IMR-90 (cell line): ENCODE measurements at regions not wholly inside any gene's neighbourhood (a gene's known extent, or its start where the extent isn't known, plus 50 kb on each side); places are given as distances from the start of the nearest gene placed in this dataset.

Source experiments
- ATAC-seq: fragments of 200-7000 bp; cut with Tn5 transposase; 2 replicates; pipeline ENCODE4 v1.9.1; 2020; ENCODE audit warnings: low read depth, mild to moderate bottlenecking, moderate library complexity
- BruUV-seq: library from RNA; stranded (reverse); fragments of 400-500 nt; replicated peaks from 2 replicates; lab custom pipeline; 2021; lab: Mats Ljungman, UMichigan
- CTCF ChIA-PET: fragments of 300-600 bp; formaldehyde crosslinking; extraction: SDS; loops from one replicate; lab custom pipeline; 2021; ENCODE audit warnings: antibody characterized with exemption; lab: Yijun Ruan, JAX
- POLR2A ChIA-PET: fragments of 300-600 bp; sonication (Branson Sonifier 250); formaldehyde crosslinking; loops from one replicate; lab custom pipeline; 2022; ENCODE audit warnings: antibody characterized with exemption; ENCODE audit not compliant: unreplicated experiment; lab: Charles Lee
- DNase-seq: peaks from one replicate; pipeline ENCODE4 v3.0.0; 2013
- H2AFZ ChIP-seq: replicated peaks from 2 replicates; pipeline ENCODE3; 2013; ENCODE audit warnings: low read length, mild to moderate bottlenecking; ENCODE audit not compliant: poor library complexity
- H2AK5ac ChIP-seq: 2 replicates; pipeline ENCODE4 v1.6.1; 2013; ENCODE audit warnings: low read depth, low read length, inconsistent platforms
- H2AK9ac ChIP-seq: replicated peaks from 2 replicates; pipeline ENCODE3; 2013; ENCODE audit warnings: mild to moderate bottlenecking, low read depth, low read length, moderate library complexity; ENCODE audit not compliant: poor library complexity
- H2BK120ac ChIP-seq: 2 replicates; pipeline ENCODE4 v1.6.1; 2013; ENCODE audit warnings: low read depth, low read length, inconsistent platforms
- H2BK15ac ChIP-seq: 3 replicates; pipeline ENCODE4 v1.6.1; 2013; ENCODE audit warnings: low read depth, low read length, inconsistent platforms
- H2BK20ac ChIP-seq: 2 replicates; pipeline ENCODE4 v1.6.1; 2013; ENCODE audit warnings: low read depth, mild to moderate bottlenecking, inconsistent platforms, low read length, moderate library complexity
- H2BK5ac ChIP-seq: 2 replicates; pipeline ENCODE4 v1.6.1; 2013; ENCODE audit warnings: mild to moderate bottlenecking, low read depth, low read length, inconsistent platforms; ENCODE audit not compliant: poor library complexity, severe bottlenecking
- H3K14ac ChIP-seq: replicated peaks from 2 replicates; pipeline ENCODE4 v1.6.1; 2013; ENCODE audit warnings: low read depth, low read length, inconsistent platforms
- H3K18ac ChIP-seq: 2 replicates; pipeline ENCODE4 v1.6.1; 2013; ENCODE audit warnings: low read depth, low read length, control low read depth
- H3K23ac ChIP-seq: 2 replicates; pipeline ENCODE4 v1.6.1; 2013; ENCODE audit warnings: low read depth, low read length, inconsistent platforms
- H3K27ac ChIP-seq: 2 replicates; pipeline ENCODE4 v1.5.1; 2013; ENCODE audit warnings: mild to moderate bottlenecking, control low read depth, low read length; ENCODE audit not compliant: insufficient read depth
- H3K27me3 ChIP-seq: 2 replicates; pipeline ENCODE4 v1.6.1; 2013; ENCODE audit warnings: low read length; ENCODE audit not compliant: control insufficient read depth, insufficient read depth
- H3K36me3 ChIP-seq: 2 replicates; pipeline ENCODE4 v1.6.1; 2013; ENCODE audit warnings: low read length, mixed read lengths; ENCODE audit not compliant: control insufficient read depth, insufficient read depth
- H3K4ac ChIP-seq: 2 replicates; pipeline ENCODE4 v1.6.1; 2013; ENCODE audit warnings: low read depth, low read length, inconsistent platforms
- H3K4me1 ChIP-seq: 2 replicates; pipeline ENCODE4 v1.6.1; 2013; ENCODE audit warnings: low read length, mixed read lengths; ENCODE audit not compliant: control insufficient read depth, insufficient read depth
- H3K4me2 ChIP-seq: 2 replicates; pipeline ENCODE4 v1.6.1; 2013; ENCODE audit warnings: low read depth, mild to moderate bottlenecking, control low read depth, low read length, moderate library complexity
- H3K4me3 ChIP-seq: 2 replicates; pipeline ENCODE4 v1.5.1; 2013; ENCODE audit warnings: low read depth, mild to moderate bottlenecking, control low read depth, low read length, moderate library complexity; ENCODE audit not compliant: insufficient read depth
- H3K56ac ChIP-seq: 2 replicates; pipeline ENCODE4 v1.6.1; 2013; ENCODE audit warnings: low read length, inconsistent platforms; ENCODE audit not compliant: insufficient read depth; ENCODE audit errors: extremely low read depth
- H3K79me1 ChIP-seq, 2 experiments: 2 replicates each; pipeline ENCODE4 v1.6.1; 2013; ENCODE audit warnings: low read length in 2 of 2, inconsistent platforms in 1 of 2, low read depth in 1 of 2
- H3K9ac ChIP-seq: 2 replicates; pipeline ENCODE4 v1.6.1; 2013; ENCODE audit warnings: low read depth, low read length, control low read depth
- H3K9me1 ChIP-seq: 2 replicates; pipeline ENCODE4 v1.6.1; 2013; ENCODE audit warnings: low read length, inconsistent platforms; ENCODE audit not compliant: insufficient read depth
- H3K9me3 ChIP-seq: 2 replicates; pipeline ENCODE4 v1.6.1; 2013; ENCODE audit warnings: low read length; ENCODE audit not compliant: control insufficient read depth, insufficient read depth
- H4K20me1 ChIP-seq: 2 replicates; pipeline ENCODE4 v1.6.1; 2013; ENCODE audit warnings: low read length, inconsistent platforms; ENCODE audit not compliant: insufficient read depth
- H4K5ac ChIP-seq: 2 replicates; pipeline ENCODE4 v1.6.1; 2013; ENCODE audit warnings: mild to moderate bottlenecking, low read depth, low read length, control low read depth
- H4K8ac ChIP-seq, 2 experiments: 2 replicates each; pipeline ENCODE4 v1.6.1; 2013; ENCODE audit warnings: low read depth in 2 of 2, low read length in 2 of 2, control low read depth in 1 of 2, inconsistent platforms in 1 of 2
- H4K91ac ChIP-seq: 2 replicates; pipeline ENCODE4 v1.6.1; 2013; ENCODE audit warnings: low read depth, low read length, inconsistent platforms; ENCODE audit not compliant: insufficient read depth
- FOS ChIP-seq: fragments of 150-350 bp; IDR thresholded peaks from 2 replicates; pipeline ENCODE4 v1.6.1; 2016; ENCODE audit warnings: low read depth, low read length
- NFE2L2 ChIP-seq: fragments of 150-350 bp; IDR thresholded peaks from 2 replicates; pipeline ENCODE4 v1.6.1; 2016; ENCODE audit warnings: low read depth, mild to moderate bottlenecking, low read length
- USF2 ChIP-seq: fragments of 150-350 bp; IDR thresholded peaks from 2 replicates; pipeline ENCODE4 v1.6.1; 2017; ENCODE audit warnings: mild to moderate bottlenecking, antibody characterized with exemption, low read length, low read depth
- WGBS, 2 experiments: methylation state at CpG; one replicate each; pipeline versions ENCODE4 v1.1.5 to v1.1.7; 2013; ENCODE audit warnings: missing lambda C conversion rate in 2 of 2; ENCODE audit not compliant: insufficient read length in 1 of 2; ENCODE audit errors: extremely low coverage in 2 of 2; 5-methylcytosine and 5-hydroxymethylcytosine counted together
- dilution Hi-C: fragments of 300-500 bp; cut with HindIII; formaldehyde crosslinking; loops from one replicate; pipeline ENCODE4 v1.14.3; 2018; ENCODE audit warnings: low sequenced_read_pairs; ENCODE audit not compliant: unreplicated experiment
- in situ Hi-C: fragments of 300-500 bp; cut with MboI; formaldehyde crosslinking; loops from 3 replicates; pipeline ENCODE4 v1.14.3; 2019; ENCODE audit warnings: low sequenced_read_pairs, inconsistent platforms, mixed read lengths
- intact Hi-C: fragments of 100-400 bp; cut with micrococcal nuclease; formaldehyde crosslinking; loops from 2 replicates; pipeline ENCODE4 v1.10.0; 2022
- TF ChIP-seq, protein P1 (sequence below): conservative IDR thresholded peaks from 2 replicates; pipeline ENCODE4 v1.5.1; 2012; ENCODE audit warnings: mild to moderate bottlenecking, low read depth, low read length, improper control_type of control experiment

DNA sequence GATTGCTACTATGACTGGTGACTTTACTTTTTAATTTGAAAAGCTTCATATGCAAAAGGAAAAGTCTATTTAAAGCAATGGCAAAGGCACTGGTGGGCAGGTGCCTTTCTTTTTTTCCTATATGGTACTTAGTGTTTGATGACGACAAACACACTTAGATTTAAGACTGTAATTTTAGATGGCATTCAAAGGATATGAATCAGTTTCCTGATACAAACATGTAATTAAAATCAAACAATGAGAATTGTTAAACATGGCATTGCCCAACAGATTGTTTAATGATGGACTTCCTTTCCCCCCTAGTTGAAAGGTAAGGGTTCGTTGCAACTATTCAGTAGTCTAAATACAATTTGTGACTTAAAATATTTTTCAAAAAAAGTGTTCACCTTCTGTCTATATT is 106.5 kb upstream of the SEMA3C start:
- Histone ChIP-seq H3K9me3 (no peaks in the 10 kb centered on the region), H3K4me3 (no peak overlapping the region), H3K4me2 (no peak overlapping the region), H2AFZ (no peak overlapping the region), H4K8ac (no peak overlapping the region), H2BK20ac (no peak overlapping the region), H3K36me3 (no peaks in the 10 kb centered on the region), H2BK5ac (no peak overlapping the region), H4K91ac (no peak overlapping the region), H3K56ac (no peak overlapping the region), H4K20me1 (no peaks in the 10 kb centered on the region), H3K23ac (no peak overlapping the region), H3K27ac (no peak overlapping the region), H3K18ac (no peak overlapping the region), H4K5ac (no peak overlapping the region), H2AK5ac (no peak overlapping the region), H2BK120ac (no peak overlapping the region), H3K9me1 (no peaks in the 10 kb centered on the region), H2BK15ac (no peak overlapping the region), H3K14ac (no peak overlapping the region), H3K4me1 (no peaks in the 10 kb centered on the region), H3K9ac (no peak overlapping the region), H3K79me1 (no peaks in the 10 kb centered on the region), H3K27me3 (no peaks in the 10 kb centered on the region), H2AK9ac (no peak overlapping the region), H3K4ac (no peak overlapping the region)
- CTCF ChIA-PET, result no interaction called here
- no CpG with 5 or more reads among the region's 2 CpGs for WGBS, 2 experiments
- ATAC-seq, result no peak
- intact Hi-C loops, result no loop called here
- dilution Hi-C loops, result no loop called here
- TF ChIP-seq USF2 (no peak), FOS (no peak), NFE2L2 (no peak)
- TF ChIP-seq, protein P1, sequence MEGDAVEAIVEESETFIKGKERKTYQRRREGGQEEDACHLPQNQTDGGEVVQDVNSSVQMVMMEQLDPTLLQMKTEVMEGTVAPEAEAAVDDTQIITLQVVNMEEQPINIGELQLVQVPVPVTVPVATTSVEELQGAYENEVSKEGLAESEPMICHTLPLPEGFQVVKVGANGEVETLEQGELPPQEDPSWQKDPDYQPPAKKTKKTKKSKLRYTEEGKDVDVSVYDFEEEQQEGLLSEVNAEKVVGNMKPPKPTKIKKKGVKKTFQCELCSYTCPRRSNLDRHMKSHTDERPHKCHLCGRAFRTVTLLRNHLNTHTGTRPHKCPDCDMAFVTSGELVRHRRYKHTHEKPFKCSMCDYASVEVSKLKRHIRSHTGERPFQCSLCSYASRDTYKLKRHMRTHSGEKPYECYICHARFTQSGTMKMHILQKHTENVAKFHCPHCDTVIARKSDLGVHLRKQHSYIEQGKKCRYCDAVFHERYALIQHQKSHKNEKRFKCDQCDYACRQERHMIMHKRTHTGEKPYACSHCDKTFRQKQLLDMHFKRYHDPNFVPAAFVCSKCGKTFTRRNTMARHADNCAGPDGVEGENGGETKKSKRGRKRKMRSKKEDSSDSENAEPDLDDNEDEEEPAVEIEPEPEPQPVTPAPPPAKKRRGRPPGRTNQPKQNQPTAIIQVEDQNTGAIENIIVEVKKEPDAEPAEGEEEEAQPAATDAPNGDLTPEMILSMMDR, result no peak
- in situ Hi-C loops, result no loop called here
- DNase-seq, result no peak
- no TSS peak for BruUV-seq
- POLR2A ChIA-PET, result no interaction called here
